Karpas-422 (cell line): ENCODE measurements at regions not wholly inside any gene's neighbourhood (a gene's known extent, or its start where the extent isn't known, plus 50 kb on each side); places are given as distances from the start of the nearest gene placed in this dataset.
A peak's percentile ranks its signal among the peaks of the same experiment; 100 is the strongest.

ENCODE experiments used
- DNase-seq: peaks from one replicate; pipeline ENCODE4 v3.0.0-alpha.2; 2015
- H2AFZ ChIP-seq: fragments of 200-600 bp; sonication (generic); 2 replicates; pipeline ENCODE4 v1.6.1; 2014; ENCODE audit warnings: antibody characterized with exemption, low read length, mixed read lengths
- H3K27ac ChIP-seq: fragments of 200-600 bp; sonication (generic); 2 replicates; pipeline ENCODE4 v1.5.1; 2014; ENCODE audit warnings: mild to moderate bottlenecking, low read length, moderate library complexity
- H3K27me3 ChIP-seq: fragments of 200-600 bp; sonication (generic); 2 replicates; pipeline ENCODE4 v1.6.1; 2014; ENCODE audit warnings: low read length, mixed read lengths
- H3K36me3 ChIP-seq: fragments of 200-600 bp; sonication (generic); 2 replicates; pipeline ENCODE4 v1.6.1; 2014; ENCODE audit warnings: low read length, mixed read lengths; ENCODE audit not compliant: insufficient read depth
- H3K4me1 ChIP-seq: fragments of 200-600 bp; sonication (generic); 2 replicates; pipeline ENCODE4 v1.6.1; 2014; ENCODE audit warnings: mild to moderate bottlenecking, low read length, mixed read lengths
- H3K4me2 ChIP-seq: fragments of 200-600 bp; sonication (generic); 2 replicates; pipeline ENCODE4 v1.6.1; 2014; ENCODE audit warnings: low read length, low read depth, mild to moderate bottlenecking; ENCODE audit not compliant: poor library complexity, severe bottlenecking
- H3K4me3 ChIP-seq: fragments of 200-600 bp; sonication (generic); 2 replicates; pipeline ENCODE4 v1.5.1; 2014; ENCODE audit warnings: mild to moderate bottlenecking, antibody characterized with exemption, low read length, mixed read lengths
- H3K79me2 ChIP-seq: fragments of 200-600 bp; sonication (generic); 2 replicates; pipeline ENCODE4 v1.6.1; 2014; ENCODE audit warnings: mild to moderate bottlenecking, low read length, mixed read lengths
- H3K9ac ChIP-seq: fragments of 200-600 bp; sonication (generic); 2 replicates; pipeline ENCODE4 v1.6.0; 2014; ENCODE audit warnings: low read length
- H3K9me2 ChIP-seq: fragments of 200-600 bp; sonication (generic), shearing (Covaris generic); replicated peaks from 2 replicates; pipeline ENCODE4 v1.6.0; 2014; ENCODE audit warnings: mild to moderate bottlenecking, low read length, moderate library complexity; ENCODE audit not compliant: insufficient read depth
- H3K9me3 ChIP-seq: fragments of 300-700, 200-600 bp; sonication (generic); 2 replicates; pipeline ENCODE4 v1.6.1; 2014; ENCODE audit warnings: low read length, mixed read lengths
- H4K20me1 ChIP-seq: fragments of 200-600 bp; sonication (generic); 2 replicates; pipeline ENCODE4 v1.6.1; 2014; ENCODE audit warnings: mild to moderate bottlenecking, antibody characterized with exemption, low read length, low read depth; ENCODE audit not compliant: insufficient read depth

GRCh38 chr2:106638580-106638979 lies 151.4 kb downstream of the CD8B2 start:
- no peak for DNase-seq
- Histone ChIP-seq H3K9me3 (no peaks in the 10 kb centered on the region), H2AFZ (no peak overlapping the region), H3K9ac (no peak overlapping the region), H3K27me3 (no peaks in the 10 kb centered on the region), H3K4me1 (peaks cover 3% of the 10 kb centered on the region; the same call in 1 of the 2 replicates), H3K9me2 (no peaks in the 10 kb centered on the region), H3K4me2 (no peak overlapping the region), H3K36me3 (no peaks in the 10 kb centered on the region), H4K20me1 (no peaks in the 10 kb centered on the region), H3K79me2 (no peaks in the 10 kb centered on the region), H3K4me3 (no peak overlapping the region), H3K27ac (no peak overlapping the region)

DNA sequence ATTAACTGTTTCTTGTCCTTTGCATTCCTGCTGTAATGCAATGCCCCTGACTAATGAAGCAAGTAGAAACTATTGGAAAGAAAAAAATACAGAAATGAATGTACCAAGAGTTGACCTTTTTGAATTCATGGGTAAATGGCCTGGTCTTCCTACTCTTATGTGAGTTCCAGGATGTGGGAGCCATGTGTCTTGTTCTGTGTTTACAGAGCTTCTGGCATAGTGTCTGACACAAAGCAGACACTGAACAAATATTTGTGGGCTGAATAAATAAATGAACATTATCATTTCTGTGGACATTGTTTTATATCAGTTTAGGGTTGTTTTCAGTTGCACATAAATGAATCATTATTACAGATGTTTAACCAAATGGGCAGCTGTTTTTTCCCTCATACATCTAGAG lies 155.5 kb downstream of the CD8B2 start:
- H2AFZ ChIP-seq, result no peak overlapping the region
- DNase-seq, result no peak
- no peak overlapping the region for H3K4me2 ChIP-seq
- H3K27me3 ChIP-seq, result no peaks in the 10 kb centered on the region
- no peaks in the 10 kb centered on the region for H3K9me2 ChIP-seq
- H3K27ac ChIP-seq, result no peak overlapping the region
- H3K4me1 ChIP-seq, result peaks cover 3% of the 10 kb centered on the region; the same call in 1 of the 2 replicates
- no peaks in the 10 kb centered on the region for H3K79me2 ChIP-seq
- no peak overlapping the region for H3K9ac ChIP-seq
- H4K20me1 ChIP-seq, result no peaks in the 10 kb centered on the region
- no peak overlapping the region for H3K4me3 ChIP-seq
- no peaks in the 10 kb centered on the region for H3K36me3 ChIP-seq
- H3K9me3 ChIP-seq, result no peaks in the 10 kb centered on the region

DNA sequence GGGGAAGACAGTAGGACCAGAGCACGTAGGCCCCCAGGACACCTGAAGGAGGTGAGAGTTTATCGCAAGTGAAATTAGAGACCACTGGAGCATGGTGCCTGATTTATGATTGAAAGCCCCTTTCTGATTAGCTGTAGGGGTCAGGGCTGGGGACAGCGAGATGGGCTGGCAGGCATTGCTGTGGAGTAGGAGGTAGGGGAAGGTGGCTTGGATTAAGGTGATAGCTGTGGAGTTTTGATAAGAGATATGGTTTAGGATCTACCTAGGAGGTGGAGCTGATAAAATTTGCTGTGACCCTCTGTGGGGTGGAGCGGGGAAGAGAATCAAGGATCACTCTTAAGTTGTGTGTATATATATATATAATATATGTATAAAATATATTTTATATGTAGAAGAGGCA lies 157.5 kb downstream of the CD8B2 start:
- H4K20me1 ChIP-seq, result no peaks in the 10 kb centered on the region
- no peak overlapping the region for H2AFZ ChIP-seq
- no peaks in the 10 kb centered on the region for H3K9me3 ChIP-seq
- DNase-seq, result no peak
- H3K4me1 ChIP-seq, result peaks cover 3% of the 10 kb centered on the region; the same call in 1 of the 2 replicates
- no peak overlapping the region for H3K9ac ChIP-seq
- no peak overlapping the region for H3K4me3 ChIP-seq
- H3K79me2 ChIP-seq, result no peaks in the 10 kb centered on the region
- no peaks in the 10 kb centered on the region for H3K27me3 ChIP-seq
- H3K36me3 ChIP-seq, result no peaks in the 10 kb centered on the region
- no peak overlapping the region for H3K27ac ChIP-seq
- H3K9me2 ChIP-seq, result no peaks in the 10 kb centered on the region
- H3K4me2 ChIP-seq, result no peak overlapping the region

DNA sequence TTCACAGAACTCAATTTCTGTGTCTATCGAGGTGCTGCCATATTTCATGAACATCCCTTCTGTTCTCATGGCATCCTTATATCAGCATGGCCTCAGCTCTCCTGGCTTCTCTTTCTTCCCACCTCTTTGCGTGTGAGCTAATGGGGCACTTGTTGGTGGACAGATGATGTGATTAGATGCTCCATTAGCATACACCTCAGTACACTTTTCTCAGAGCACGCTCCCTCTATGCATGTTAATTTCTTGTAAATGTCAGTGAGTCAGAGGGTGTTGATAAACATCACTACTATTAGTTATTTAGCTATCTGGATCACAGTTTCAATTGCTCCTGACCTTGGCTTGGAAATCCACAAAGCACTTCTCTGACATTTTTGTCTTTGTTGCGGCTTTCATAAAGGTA lies 159.4 kb downstream of the CD8B2 start:
- H3K9ac ChIP-seq, result no peak overlapping the region
- H2AFZ ChIP-seq, result no peak overlapping the region
- no peaks in the 10 kb centered on the region for H4K20me1 ChIP-seq
- H3K27me3 ChIP-seq, result no peaks in the 10 kb centered on the region
- H3K36me3 ChIP-seq, result no peaks in the 10 kb centered on the region
- H3K27ac ChIP-seq, result no peak overlapping the region
- no peak for DNase-seq
- no peaks in the 10 kb centered on the region for H3K79me2 ChIP-seq
- H3K4me3 ChIP-seq, result no peak overlapping the region
- no peak overlapping the region for H3K4me2 ChIP-seq
- H3K9me3 ChIP-seq, result no peaks in the 10 kb centered on the region
- H3K9me2 ChIP-seq, result no peaks in the 10 kb centered on the region
- H3K4me1 ChIP-seq, result no peaks in the 10 kb centered on the region

DNA sequence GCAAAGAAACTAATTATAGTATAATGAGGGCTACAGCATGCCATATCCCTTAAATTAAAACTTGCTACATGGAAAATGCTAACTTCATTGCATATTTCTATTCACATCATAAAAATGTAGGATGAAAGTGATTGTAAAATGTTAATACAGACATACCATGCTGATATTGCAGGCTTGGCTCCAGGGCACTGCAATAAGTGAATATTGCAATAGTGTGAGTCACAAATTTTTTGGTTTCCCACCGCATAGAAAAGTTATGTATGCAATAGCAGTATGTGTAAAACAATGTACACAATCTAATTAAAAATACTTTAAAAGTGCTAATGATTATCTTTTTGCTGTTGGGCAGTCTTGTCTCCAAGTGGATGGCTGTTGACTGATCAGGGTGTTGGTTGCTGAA lies 162.1 kb downstream of the CD8B2 start:
- Histone ChIP-seq H3K27me3 (no peaks in the 10 kb centered on the region), H3K4me3 (no peak overlapping the region), H3K9me3 (no peaks in the 10 kb centered on the region), H3K4me2 (no peak overlapping the region), H3K36me3 (no peaks in the 10 kb centered on the region), H3K27ac (no peak overlapping the region), H3K9me2 (no peaks in the 10 kb centered on the region), H2AFZ (no peak overlapping the region), H3K9ac (no peak overlapping the region), H3K79me2 (no peaks in the 10 kb centered on the region), H4K20me1 (no peaks in the 10 kb centered on the region), H3K4me1 (peaks cover 4% of the 10 kb centered on the region; the same call in 1 of the 2 replicates)
- DNase-seq, result no peak

DNA sequence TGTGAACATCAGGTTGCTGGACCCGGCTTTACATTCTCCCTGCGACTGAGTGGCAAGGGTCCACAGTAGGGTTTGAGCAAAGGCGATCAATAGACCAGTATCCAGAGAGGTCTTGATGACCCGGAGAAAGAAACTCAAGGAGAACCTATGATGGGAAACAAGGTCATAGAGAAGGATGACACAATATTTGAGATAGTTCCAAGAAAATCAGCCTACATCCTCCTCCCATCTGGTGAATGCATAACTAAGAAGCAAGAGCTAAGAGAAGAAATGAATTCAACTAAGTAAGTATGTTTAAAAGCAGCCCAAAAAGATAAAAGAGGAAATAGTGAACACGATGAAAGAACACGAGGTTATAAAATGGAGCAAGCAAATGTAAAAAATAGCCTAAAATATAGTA lies 166.3 kb downstream of the CD8B2 start:
- Histone ChIP-seq H3K9me2 (no peaks in the 10 kb centered on the region), H3K27ac (no peak overlapping the region), H3K9me3 (no peaks in the 10 kb centered on the region), H3K4me2 (no peak overlapping the region), H3K4me3 (no peak overlapping the region), H3K4me1 (peaks cover 4% of the 10 kb centered on the region; the same call in 1 of the 2 replicates), H3K36me3 (no peaks in the 10 kb centered on the region), H3K79me2 (no peaks in the 10 kb centered on the region), H3K27me3 (no peaks in the 10 kb centered on the region), H4K20me1 (no peaks in the 10 kb centered on the region), H3K9ac (no peak overlapping the region), H2AFZ (no peak overlapping the region)
- no peak for DNase-seq

GRCh38 chr2:106658616-106659015 lies 171.5 kb downstream of the CD8B2 start:
- Histone ChIP-seq H3K4me2 (no peak overlapping the region), H3K4me3 (no peak overlapping the region)

DNA sequence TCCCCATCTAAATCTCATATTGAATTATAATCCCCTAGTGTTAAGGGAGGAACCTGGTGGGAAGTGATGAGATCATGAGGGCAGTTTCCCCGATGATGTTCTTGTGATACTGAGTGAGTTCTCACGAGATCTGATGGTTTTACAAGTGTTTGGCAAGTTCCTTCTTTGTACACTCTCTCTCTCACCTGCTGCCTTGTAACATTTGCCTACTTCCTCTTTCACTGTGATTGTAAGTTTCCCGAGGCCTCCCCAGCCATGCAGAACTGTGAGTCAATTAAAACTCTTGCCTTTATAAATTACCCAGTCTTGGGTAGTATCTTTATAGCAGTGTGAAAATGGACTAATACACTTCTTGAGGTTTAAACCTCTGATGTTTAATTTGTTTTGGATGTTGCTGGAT lies 177.5 kb downstream of the CD8B2 start:
- Histone ChIP-seq H3K79me2 (no peaks in the 10 kb centered on the region), H3K4me2 (peak overlapping the region; percentile 29), H3K27me3 (no peaks in the 10 kb centered on the region), H4K20me1 (no peaks in the 10 kb centered on the region), H3K4me3 (no peak overlapping the region; the same call in 1 of the 2 replicates), H2AFZ (peak overlapping the region; percentile 74; the same call in 1 of the 2 replicates), H3K9me2 (no peaks in the 10 kb centered on the region; the same call in 1 of the 2 replicates), H3K36me3 (no peaks in the 10 kb centered on the region; the same call in 1 of the 2 replicates), H3K9ac (no peak overlapping the region), H3K4me1 (peaks cover 9% of the 10 kb centered on the region), H3K27ac (peak overlapping the region; percentile 52), H3K9me3 (no peaks in the 10 kb centered on the region; the same call in 1 of the 2 replicates)
- peak; percentile 80 for DNase-seq

More at GRCh38 chr2:106658616-106659015, 171.5 kb downstream of the CD8B2 start:
- Histone ChIP-seq H3K79me2 (no peaks in the 10 kb centered on the region), H3K27ac (no peak overlapping the region), H3K36me3 (no peaks in the 10 kb centered on the region), H3K9ac (no peak overlapping the region), H3K9me3 (no peaks in the 10 kb centered on the region; the same call in 1 of the 2 replicates), H2AFZ (no peak overlapping the region), H4K20me1 (no peaks in the 10 kb centered on the region), H3K4me1 (no peaks in the 10 kb centered on the region; the same call in 1 of the 2 replicates), H3K27me3 (no peaks in the 10 kb centered on the region), H3K9me2 (no peaks in the 10 kb centered on the region)
- DNase-seq, result no peak
